GM21390 (cell line): ENCODE measurements at regions not wholly inside any gene's neighbourhood (a gene's known extent, or its start where the extent isn't known, plus 50 kb on each side); places are given as distances from the start of the nearest gene placed in this dataset.
A peak's percentile ranks its signal among the peaks of the same experiment; 100 is the strongest.

Source experiments
- ATAC-seq: cut with Tn5 transposase; IDR thresholded peaks from one replicate; pipeline ENCODE4 v1.9.1; 2021; ENCODE audit not compliant: unreplicated experiment

- ATAC-seq, result no peak
These were observed 113.4 kb upstream of the PMFBP1 start for GRCh38 chr16:72285324-72285723.

DNA sequence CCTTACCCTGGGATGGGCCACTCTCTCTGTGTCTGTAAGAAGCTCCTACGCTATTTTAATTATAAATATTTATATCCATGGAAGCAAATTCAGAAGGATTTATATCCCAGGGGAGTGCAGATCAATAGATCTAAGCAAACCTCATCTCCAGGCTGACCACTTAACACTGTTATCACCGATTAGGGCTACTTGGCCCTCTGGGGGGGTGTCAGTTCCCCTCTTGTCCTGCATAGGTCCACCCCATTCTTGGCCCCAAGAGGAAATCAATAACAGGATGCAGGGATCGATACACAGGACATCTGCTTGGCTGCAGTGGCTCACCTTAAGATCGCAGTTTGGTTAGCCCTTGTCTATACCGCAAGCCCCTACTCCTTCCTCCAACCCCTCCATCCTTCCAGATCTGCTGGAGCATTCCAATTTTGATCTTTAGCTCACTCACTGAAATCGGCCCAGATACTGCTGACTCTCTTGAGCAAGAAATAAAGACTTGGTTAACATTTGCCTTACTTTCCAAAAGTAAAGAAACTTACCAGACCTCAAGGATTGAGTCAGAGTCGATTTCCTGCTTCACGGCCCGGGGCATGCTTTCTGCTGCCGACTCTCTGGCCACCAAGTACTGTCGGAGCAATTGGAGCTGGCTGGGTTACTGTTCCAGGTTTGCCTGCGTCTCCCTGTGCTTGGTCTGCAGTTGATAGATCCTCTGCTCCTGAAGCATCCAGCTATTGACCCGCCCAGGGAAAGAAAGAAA lies 112.3 kb upstream of the PMFBP1 start:
- ATAC-seq, result no peak

DNA sequence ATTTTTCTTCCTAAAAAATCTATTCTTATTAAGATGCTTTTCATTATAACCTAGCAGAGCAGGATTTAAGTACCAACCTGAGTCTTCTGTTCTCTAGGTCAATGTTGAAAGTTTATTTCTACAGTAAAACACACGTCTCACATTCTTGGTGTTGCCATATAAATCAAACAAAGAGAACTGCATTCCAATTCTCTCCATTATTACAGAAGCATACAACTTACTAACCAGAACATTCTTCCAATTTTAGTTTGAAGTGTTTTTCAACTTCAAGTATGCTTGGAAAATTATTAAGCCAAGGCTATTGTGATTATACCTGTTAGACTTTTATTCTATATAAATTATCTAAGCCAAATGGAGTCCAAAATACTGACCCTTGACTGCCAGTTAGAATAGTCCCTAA lies 110.4 kb upstream of the PMFBP1 start:
- ATAC-seq, result no peak

- ATAC-seq, result no peak
These were observed 106.3 kb upstream of the PMFBP1 start for GRCh38 chr16:72278301-72278700.

DNA sequence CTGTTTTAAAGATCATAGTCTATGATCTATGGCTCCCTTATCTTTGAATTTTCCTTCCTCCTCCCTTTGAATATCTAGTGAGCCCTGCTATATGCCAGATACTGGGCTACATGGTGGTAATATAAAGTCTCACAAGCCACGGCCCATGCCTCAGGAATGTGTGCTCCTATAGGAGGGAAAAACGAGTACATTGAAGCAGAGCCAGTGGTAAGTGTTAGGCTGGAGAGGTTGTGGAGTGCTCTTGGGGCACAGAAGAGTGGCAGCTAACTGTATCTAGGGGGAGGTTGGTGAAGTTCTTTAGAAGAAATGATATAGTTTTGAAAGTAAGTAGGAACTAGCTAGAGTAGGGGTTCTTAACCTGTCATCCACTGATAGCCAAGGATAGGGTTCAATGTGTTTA lies 105.8 kb upstream of the PMFBP1 start:
- no peak for ATAC-seq

- no peak for ATAC-seq
These were observed 99.8 kb upstream of the PMFBP1 start for GRCh38 chr16:72271699-72272240.

DNA sequence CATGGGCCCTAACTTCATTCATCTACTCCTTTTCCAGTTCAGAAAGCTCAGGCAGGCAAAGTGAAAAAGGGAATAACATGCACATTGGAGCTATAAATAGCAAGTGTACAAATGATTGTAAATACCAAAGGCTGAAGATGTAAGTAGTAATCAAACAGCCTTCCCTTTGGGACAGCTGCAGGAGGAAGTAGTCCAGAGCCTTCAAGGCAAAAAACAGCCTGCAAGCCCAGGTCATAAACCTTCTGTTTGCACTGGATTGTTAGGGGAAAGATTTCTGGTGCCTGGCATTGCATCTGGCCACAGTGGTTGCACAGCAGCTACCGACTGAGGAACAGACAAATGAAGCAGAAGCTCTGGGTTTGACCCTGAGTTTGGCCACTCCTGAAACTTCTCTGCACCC lies 98.6 kb upstream of the PMFBP1 start:
- no peak for ATAC-seq

DNA sequence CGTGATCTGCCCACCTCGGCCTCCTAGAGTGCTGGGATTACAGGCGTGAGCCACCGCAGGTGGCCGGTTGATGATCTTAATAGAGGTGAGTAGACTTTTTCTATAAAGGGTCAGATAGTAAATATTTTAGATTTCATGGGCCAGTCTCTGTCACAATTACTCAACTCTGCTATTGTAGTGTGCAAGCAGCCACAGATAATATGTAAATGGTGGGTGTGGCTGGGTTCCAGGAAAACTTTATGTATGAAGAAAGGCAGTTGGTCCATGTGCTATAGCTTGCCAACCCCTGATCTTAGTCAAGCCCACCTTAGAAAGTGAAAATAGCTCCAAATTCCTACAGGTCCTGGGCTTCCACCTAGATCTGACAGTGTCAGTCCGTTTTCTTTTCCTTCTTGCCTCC lies 94.9 kb upstream of the PMFBP1 start:
- ATAC-seq, result no peak

DNA sequence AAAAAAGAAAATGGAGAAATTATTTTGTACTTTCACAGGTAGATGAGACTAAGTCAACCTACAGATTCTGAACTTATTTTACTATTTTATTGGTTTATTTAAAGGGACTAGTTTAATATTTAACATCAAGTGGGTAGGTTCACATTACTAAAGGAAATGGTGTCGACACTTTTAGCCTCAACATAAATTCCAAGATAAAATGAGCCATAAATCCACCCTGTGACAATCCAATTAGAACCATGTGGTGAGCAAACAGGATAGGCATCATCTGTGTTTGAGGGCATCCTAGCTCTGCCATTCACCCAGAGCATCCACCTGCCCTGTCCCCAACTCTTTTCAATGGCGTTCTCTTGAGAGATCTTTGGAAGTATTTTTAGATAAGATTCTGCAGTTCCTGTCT lies 92.8 kb upstream of the PMFBP1 start:
- no peak for ATAC-seq

DNA sequence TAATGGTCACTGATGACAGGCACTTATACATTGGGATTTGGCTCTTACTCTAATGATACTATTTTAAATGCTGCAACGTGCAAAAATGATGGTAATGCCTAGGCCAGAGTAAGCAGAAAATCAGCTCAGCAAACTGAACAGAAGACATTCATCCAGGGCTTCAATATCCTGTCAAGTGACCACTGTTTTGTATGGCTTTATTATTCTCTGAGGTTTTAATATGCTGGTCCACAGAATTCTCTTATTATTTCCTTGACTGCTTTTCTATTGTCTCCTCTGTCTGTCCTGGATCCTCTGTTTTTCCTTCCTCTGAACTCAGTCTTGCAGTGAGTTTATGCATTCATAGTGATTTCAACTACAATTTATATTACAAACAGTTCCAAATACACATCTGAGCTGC lies 90.8 kb upstream of the PMFBP1 start:
- no peak for ATAC-seq

GRCh38 chr16:72261127-72261526 lies 89.2 kb upstream of the PMFBP1 start:
- no peak for ATAC-seq

GRCh38 chr16:72256398-72257066 lies 84.6 kb upstream of the PMFBP1 start:
- ATAC-seq, result no peak

DNA sequence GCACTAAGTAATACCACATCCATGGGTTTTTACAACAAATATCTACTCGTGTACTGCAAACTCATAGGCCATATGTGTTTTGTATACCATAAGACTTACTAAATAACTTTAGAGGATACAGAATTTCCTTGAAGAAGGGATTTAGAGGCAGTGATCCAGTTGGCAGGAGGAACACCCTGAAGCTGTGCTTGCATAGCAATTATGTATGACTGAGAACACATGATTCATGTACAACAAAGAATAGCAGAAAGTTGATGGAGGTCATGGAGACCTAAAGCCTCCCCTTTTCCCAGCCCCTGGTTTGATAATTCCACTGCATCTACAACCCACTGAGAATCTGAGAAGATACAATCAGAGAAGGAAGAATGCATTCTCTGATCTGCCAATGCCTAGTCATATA lies 83.8 kb upstream of the PMFBP1 start:
- ATAC-seq, result no peak

DNA sequence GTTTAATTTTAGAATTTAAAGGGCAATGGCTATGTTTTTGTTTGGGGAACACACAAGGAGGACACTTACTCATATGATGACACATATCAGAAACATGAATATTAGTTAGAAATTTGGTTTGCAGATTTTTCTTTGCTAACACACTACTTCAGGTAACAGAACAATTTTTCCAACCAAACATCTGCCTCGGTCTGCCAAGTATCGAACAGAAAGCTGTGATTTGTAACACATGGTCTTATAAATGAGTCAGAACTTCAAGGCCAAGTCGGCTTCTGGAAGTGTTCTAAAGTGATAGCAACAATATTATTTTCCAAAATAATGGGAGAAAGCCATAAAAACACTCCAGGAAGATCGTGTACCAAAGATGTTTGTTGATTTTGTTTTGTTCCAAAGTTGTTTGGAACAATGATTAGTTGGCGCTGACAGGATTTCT lies 75.9 kb upstream of the PMFBP1 start:
- no peak for ATAC-seq

DNA sequence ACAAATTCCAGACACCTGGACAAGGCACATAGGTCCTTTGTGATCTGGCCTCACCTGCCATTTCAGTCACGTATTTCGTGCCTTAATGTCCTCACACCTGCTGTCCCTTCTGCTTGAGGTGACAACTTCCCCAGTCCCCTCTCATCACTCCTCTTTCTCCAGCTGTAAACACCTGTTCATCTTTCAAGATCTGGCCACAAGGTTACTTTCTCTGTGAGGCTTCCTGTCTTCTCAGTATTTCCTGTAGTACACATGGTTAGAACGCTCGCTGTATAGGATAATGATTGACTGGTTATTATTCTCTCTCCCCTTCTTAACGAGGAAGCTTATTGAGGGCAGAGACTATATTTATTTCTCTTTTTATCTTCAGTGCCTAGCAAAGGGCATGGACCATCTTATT lies 74.5 kb upstream of the PMFBP1 start:
- peak; percentile 92 for ATAC-seq

GRCh38 chr16:72244853-72245252 lies 72.9 kb upstream of the PMFBP1 start:
- no peak for ATAC-seq

GRCh38 chr16:72243621-72244020 lies 71.7 kb upstream of the PMFBP1 start:
- no peak for ATAC-seq

GRCh38 chr16:72242757-72243156 lies 70.8 kb upstream of the PMFBP1 start:
- ATAC-seq, result no peak

DNA sequence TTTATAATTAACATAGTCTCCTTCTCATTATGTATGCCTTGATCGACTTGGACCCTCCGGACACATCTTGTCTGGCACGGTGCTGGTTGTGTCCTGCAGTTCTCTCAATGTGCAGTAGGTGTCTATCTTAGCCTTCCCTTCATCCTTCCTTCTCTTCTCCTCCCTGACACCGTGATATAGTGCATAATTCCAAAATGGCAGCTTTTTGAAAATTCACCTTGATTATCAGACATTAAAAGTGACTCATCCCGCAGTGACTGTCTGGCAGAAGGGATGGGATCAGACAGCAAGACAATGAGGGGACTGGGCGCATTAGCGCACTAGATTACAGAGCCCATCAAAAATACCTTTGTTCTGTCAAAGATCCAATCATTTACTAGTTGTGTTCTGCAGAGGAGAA lies 70.0 kb upstream of the PMFBP1 start:
- no peak for ATAC-seq

DNA sequence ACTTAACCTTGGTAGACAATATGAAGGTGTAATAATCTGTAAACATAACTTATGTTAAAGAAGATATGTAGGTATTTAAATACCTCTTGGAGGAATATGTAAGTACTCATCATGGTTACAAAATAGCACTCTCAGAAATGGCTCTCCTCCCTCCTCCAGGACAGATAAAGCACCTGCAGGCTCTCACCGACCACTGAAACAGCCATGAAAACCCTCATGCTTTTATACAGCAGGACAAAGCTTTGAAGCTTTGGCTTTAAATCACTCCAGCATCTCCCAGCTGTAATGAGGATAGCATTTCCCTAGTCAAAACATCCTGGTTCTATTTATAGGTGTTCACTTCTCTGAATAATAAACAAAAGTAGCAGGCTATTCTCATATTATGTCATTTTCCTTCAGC lies 69.1 kb upstream of the PMFBP1 start:
- no peak for ATAC-seq

GRCh38 chr16:72240466-72240865 lies 68.5 kb upstream of the PMFBP1 start:
- no peak for ATAC-seq

DNA sequence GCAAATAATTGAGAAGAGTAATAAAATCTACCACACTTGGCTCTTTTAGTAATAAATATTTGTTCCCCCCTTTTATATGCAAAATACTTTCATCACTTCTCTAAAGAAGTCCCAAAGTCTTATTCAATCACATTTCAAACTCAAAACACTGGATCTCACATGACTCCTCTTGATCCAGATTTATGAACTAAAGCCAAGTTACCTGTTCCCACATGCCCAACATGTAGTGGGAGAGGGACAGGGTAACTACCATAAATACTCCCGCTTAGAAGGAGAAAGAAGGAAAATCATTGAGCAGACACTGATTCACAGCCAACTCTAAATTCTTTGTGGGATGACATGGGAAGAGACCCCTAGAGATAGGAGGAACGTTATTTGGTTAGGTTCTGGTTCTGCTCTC lies 64.9 kb upstream of the PMFBP1 start:
- ATAC-seq, result no peak

DNA sequence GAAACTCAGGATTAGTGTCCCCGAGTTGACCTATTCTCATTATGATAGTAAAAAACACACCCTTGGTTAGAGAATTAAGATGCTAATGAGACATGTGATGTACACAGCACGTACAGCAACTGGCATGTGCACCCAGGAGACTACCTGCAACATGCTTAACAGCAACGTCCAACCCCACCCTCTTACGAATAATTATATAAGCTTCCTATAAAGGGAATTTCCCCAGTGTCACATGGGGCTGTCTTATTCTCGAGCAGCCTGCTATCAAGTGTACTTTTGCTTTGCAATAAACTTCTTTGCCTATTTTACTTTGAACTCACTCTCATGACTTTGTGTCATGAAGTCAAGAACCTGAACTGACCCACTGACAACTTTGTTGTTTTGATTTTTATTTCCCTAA lies 62.4 kb upstream of the PMFBP1 start:
- no peak for ATAC-seq
